Stimulated activated CD4-positive, alpha-beta T cell treated with anti-CD3 and anti-CD28 coated beads, Interleukin-12 subunit alpha, Interleukin-12 subunit beta, amount 100 ng/mL, for 48 hours (primary cell): ENCODE measurements at regions not wholly inside any gene's neighbourhood (a gene's known extent, or its start where the extent isn't known, plus 50 kb on each side); places are given as distances from the start of the nearest gene placed in this dataset.
"Not testable (repeated sequence)": the region's sequence is repeated elsewhere in the genome, so short reads cannot be mapped to it uniquely, and the experiment has no call there.

Source experiments
- DNase-seq, 3 donors: peaks; one replicate each; pipeline ENCODE4 v3.0.0-alpha.2; 2020; ENCODE audit warnings: low read depth in 2 of 3, low spot score in 1 of 3

DNA sequence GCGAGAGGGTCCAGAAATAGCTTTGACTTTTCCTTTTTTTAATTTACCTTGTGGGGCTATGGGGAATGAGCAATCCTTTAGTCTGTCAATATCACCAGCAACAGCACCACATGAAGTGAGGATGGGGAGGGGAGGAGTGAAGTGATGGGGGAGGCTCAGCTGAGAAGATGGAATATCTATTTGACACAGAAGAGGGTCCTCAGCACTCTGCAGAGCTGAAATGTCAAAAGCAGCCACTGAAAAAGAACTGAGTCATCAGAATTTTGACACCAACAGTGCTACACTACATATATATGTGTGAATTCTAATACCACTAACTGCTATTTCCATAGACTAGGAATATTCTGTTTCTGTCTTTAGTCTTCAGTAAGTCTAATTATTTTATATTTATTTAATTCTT is 427.0 kb upstream of the PBX1 start:
- no peak for DNase-seq

DNA sequence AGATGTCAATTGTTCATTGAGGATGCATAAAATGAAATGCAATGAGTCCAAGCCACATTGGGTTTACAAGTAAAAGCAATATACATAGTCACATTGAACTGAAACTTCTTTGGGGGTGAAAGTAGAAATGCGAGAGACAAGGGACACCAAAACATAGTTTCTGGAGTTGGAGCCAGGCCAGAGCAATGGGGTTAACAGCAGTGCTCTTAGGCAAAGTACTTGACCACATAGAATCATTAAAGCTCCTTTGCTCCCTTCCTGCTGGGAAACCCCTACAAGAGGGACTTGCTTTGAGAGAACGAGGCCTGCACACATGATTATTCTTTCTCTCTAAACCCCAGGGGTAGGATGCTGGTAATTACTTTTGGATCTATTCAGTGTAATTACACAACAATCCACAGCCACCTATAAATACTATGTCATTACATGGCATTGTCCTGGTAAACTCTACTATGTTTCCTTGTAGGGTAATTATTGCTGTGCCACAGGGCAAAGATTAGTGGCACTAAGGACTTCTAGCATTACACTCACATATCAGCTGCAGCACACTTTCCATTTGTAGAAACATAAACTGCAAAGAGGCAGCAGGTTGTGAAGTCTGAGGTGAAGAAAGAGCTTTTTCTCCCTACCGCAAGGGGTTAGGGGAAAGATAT is 421.6 kb upstream of the PBX1 start:
- DNase-seq: no peak

- no peak for DNase-seq
Measured at GRCh38 chr1:164141797-164142196, 417.2 kb upstream of the PBX1 start.

- DNase-seq: no peak
Measured at GRCh38 chr1:164154622-164155021, 404.4 kb upstream of the PBX1 start.

GRCh38 chr1:164155347-164155746 is 403.6 kb upstream of the PBX1 start:
- DNase-seq: no peak

DNA sequence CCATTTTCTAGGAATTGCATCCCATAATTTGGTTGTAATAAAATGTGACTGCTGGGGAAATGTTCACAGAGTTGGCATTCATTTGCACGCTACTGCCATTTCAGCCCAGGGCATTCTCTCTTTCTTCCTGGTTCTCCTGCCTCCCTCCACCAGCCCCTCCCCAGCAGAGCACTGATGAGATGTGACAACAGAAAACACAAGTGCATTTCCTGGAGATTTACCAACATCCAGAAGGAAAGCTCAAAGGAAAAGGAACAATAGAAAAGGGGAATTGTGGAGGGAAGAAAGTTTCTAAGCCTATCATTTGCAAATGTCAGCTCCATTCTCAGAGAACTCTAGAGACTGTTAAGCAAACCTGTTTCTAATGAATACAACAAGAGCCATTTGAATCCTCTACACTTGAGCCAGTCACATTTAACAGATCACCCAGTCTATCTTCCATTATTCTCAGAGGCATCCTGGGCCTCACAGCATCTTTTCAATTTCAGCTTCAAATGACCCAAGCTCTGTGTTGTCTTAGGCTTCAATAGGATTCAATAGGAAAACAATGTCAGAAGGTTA is 395.6 kb upstream of the PBX1 start:
- no peak for DNase-seq

DNA sequence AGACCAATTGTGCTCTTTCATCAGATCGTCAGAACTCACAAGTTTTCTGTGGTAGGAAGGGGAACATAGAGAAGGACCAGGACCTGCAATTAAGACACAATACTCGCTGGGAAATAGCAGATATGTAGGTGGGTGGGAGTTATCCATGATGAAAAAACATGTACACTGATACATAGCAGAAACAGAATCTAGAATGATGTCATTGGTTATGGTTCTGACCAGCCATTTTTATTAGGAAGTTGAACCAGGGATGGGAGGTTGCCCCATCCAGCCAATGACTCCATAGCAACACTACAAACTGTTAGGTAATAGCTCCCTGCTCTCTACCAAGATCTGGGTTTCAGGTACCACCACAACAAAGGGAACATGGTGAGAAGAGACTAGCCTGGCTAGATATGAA is 393.5 kb upstream of the PBX1 start:
- no peak for DNase-seq

DNA sequence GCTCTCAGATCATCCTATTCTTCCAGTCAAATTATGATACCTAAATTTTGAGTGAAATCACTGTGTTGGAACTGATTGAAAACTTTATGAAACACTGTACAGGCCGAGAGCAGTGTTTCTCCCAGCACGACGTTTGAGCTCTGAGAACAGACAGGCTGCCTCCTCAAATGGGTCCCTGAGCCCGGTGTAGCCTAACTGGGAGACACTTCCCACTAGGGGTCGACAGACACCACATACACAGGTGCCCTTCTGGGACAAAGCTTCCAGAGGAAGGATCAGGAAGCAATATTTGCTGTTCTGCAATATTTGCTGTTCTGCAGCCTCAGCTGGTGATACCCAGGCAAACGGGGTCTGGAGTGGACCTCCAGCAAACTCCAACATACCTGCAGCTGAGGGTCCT is 392.5 kb upstream of the PBX1 start:
- not testable (repeated sequence) for DNase-seq

- no peak for DNase-seq
Measured at GRCh38 chr1:164177118-164177517, 381.9 kb upstream of the PBX1 start.

DNA sequence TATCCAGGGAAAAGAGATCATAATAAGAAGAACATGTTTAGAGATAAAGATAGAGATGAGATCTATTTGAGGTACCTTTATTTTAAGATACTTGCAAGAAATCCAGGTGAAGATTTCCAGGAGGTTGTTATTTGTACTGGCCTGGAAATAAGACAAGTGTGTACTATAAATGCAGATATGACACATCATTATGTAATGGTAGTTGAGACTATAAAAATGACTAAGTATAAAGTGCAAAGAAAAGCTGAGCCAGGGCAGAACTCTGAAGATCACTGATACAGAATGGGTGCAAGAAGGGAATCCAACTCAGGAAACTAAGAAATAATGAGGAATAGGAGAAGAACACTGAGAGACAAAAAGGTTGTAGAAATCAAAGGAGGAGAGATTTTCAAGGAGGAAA is 378.2 kb upstream of the PBX1 start:
- no peak for DNase-seq

DNA sequence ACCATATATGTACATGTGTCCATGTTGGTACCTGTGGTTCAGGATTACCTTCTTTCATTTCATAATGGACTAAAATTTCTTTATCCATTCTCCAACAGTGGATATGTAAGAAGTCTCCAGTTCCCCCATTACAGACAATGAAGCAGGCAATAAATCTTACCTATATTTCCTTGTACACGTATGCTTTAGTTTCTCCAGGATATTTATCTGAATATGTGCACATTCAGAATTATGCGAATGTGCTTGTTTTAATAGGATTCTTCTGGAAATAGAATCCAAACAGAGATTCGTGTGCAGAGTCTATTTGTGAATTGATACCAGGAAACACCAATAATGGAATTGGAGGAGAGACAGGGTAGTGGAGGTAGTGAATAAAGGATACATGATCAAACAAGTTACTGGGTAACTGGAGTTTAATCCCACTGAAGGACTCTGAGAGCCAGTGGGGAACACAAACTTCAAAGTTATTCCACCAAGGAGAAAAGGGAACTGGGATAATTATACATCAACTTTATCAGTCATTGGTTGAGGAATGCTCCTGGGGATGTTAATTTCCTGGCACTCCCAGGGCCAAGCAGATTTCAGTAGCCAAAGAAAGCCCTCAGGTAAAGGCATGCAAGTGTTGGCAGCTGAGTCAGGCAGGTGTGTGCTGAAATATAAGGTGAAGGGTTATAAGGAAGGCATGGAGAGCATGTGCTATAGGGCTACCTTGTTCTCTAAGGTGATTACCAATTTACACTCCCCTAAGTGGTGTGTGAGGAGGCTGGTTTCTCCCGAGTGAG is 374.9 kb upstream of the PBX1 start:
- no peak for DNase-seq

GRCh38 chr1:164186881-164187280 is 372.1 kb upstream of the PBX1 start:
- no peak for DNase-seq

DNA sequence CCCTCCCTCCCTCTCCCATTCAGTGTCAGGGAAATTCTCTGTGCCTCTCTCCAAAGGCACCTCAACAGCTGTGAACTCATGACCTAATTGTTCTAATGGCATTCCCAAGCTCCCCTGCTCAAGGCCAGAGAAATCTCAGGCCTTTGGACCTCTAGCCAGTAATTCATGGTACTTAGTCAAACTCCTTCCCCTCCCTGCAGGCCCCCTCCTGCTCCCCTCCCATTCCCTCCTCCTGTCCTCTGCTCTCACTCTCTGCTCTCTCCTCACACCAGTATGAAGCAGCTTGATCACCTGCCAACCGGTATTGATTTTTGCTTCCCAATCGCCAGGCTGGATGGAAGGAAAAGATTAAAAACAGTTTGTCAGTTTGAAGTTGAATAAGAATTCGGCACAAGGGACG is 370.5 kb upstream of the PBX1 start:
- DNase-seq: no peak

GRCh38 chr1:164191191-164191590 is 367.8 kb upstream of the PBX1 start:
- no peak for DNase-seq

- no peak for DNase-seq
Measured at GRCh38 chr1:164210211-164210739, 348.7 kb upstream of the PBX1 start.

- DNase-seq: no peak
Measured at GRCh38 chr1:164223378-164223777, 335.6 kb upstream of the PBX1 start.

- no peak for DNase-seq
Measured at GRCh38 chr1:164225011-164225410, 334.0 kb upstream of the PBX1 start.

DNA sequence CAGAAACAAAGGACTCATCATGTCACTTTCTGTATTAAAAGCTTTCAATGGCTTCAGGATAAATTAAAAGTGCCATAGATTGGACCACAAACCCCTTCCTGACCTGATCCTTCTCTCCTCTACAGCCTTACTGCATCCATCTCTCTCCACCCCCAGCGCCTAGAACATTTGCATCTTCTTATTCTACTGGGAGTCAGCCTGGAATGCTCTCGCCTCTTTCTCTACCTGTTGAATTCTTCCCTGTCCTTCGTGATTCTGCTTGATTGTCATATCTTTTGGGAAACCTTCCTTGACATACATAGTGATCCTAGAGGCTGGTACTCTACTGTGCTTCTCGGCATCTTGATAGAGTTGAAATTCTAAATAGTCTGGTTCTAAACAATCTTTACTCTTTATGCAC is 332.0 kb upstream of the PBX1 start:
- DNase-seq: no peak

GRCh38 chr1:164228928-164229327 is 330.1 kb upstream of the PBX1 start:
- no peak for DNase-seq

DNA sequence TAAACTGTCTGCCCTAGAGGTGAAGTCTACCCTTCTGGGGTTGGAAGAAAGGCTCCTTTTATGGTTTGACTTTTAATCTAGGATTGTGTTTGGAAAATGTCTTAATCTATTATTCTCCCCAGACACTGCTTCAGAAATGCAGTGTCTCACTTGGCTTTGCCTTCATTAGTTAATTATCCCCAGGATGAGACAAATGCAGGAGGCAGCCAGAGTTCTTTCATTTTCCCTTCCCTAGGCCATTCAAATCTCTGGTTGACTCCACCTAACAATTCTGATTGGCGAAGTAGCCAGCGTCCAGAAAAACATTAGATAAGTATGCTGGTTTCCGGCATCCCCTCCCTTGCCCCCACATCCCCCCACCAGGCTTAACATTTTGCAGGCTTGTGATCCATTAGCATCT is 325.8 kb upstream of the PBX1 start:
- no peak for DNase-seq

- no peak for DNase-seq
Measured at GRCh38 chr1:164240081-164240480, 318.9 kb upstream of the PBX1 start.

GRCh38 chr1:164250365-164250764 is 308.6 kb upstream of the PBX1 start:
- DNase-seq: no peak
